Activated naive CD4-positive, alpha-beta T cell treated with anti-CD3 and anti-CD28 coated beads, Interleukin-2, amount 50 U/mL, for 16 hours (primary cell): ENCODE measurements at regions not wholly inside any gene's neighbourhood (a gene's known extent, or its start where the extent isn't known, plus 50 kb on each side); places are given as distances from the start of the nearest gene placed in this dataset.
"Not testable (repeated sequence)": the region's sequence is repeated elsewhere in the genome, so short reads cannot be mapped to it uniquely, and the experiment has no call there.

Experiments used
- DNase-seq: peaks from one replicate; pipeline ENCODE4 v3.0.0-alpha.2; 2020

DNA sequence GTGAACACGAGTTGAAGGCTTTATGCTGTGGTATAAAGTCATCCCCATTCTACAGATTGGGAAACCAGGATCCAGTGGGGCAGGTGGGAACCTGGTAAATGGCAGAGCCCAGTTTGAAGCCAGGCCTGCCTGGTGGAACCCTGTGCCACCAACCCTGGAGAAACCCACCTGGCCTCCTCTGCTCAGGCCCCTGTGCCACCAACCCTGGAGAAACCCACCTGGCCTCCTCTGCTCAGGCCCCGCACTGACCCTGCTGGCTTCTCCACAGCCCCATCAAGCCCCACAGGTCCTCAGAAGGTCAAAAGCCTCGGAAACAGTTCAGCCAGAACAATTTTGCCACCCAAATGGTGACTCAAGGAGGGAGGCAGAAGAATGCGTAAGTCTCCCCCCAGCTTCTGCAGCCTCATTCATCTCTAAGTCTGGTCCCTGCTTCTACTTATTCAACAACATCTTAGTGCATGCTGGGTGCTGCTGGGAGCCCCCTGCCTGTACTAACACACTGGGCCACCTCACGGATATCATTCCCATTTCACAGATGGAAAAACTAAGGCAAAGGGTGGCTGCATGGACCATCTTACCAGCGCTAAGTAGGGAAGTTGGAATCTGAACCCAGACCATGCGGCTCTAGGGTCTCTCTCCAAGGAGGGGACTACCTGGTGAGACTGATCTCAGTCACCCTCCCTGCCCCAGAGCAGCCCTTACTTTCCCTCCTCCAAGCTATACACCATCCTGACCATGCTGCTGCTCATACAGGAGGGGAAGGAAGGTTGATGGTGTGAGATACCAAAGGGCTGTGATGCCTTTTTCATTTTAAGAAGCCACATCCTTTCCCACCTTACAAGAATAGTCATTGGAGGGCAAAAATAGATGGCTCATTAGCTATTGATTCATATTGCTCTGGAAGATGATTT is 93.7 kb upstream of the ID2 start:
- no peak for DNase-seq

DNA sequence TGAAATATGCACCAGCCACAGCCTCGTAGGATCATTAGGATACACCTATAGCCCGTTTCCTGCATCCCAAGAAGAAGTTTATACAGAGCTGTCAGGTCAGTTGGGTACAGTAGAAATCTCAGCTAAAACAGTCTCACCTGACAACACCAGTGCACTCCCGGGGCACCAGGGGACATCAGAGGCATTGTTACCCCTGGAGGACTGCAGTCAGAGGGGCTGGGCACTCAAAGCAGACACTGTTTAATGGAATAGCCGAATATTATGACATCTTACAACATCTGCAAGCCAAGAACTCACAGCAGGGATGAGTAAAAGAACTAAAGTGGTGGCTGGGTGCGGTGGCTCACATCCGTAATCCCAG is 93.0 kb upstream of the ID2 start:
- no peak for DNase-seq

DNA sequence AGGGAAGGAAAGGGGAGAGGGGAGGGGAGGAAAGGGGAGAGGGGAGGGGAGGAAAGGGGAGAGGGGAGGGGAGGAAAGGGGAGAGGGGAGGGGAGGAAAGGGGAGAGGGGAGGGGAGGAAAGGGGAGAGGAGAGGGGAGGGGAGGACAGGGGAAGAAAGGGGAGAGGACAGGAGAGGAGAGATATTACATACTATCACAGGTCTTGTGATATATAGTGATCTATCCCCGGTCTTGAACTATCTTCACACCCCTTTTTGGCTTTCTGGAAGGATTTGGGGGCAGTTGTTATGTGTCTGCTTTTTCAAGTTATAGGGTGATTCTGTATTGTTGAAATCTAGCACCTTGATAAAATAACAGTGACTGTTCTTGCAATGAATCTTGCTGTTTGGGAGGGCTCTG is 92.1 kb upstream of the ID2 start:
- no peak for DNase-seq

DNA sequence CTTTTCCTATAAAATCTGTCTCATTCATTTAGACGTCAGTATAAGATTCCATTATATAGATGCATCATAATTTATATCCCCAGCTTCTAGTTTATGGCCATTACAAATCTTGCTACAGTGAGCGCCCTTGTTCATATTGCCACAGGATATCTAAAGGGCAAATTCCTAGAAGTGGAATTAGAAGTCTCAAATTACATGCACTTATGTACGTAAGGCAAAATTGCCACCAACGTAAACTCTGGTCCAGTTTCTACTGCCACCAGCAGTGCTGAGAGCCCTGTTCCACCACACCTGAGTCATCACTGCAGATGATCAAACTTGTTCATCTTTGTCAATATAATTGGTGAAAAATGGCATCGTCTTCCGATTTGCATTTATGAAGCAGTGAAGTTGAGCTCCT is 90.9 kb upstream of the ID2 start:
- DNase-seq: no peak

DNA sequence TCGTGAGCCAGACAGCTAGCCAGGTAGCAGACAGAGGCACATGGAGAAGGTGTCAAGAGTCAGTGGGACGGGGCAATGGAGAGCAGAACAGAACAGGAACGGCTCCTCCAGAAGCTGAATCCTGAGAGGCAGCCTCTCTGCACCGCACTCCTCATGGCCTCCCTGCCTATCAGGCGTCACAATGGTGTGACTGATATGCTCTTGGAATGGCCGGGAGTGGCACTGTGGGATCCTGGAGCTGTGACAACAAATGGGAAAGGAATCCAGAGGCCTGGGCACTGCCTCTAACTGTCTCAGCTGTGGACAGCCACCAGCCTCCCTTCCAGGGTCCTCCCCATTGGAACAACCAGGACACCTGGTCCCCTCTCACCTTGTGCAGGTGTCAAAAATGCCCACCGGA is 89.1 kb upstream of the ID2 start:
- DNase-seq: no peak

DNA sequence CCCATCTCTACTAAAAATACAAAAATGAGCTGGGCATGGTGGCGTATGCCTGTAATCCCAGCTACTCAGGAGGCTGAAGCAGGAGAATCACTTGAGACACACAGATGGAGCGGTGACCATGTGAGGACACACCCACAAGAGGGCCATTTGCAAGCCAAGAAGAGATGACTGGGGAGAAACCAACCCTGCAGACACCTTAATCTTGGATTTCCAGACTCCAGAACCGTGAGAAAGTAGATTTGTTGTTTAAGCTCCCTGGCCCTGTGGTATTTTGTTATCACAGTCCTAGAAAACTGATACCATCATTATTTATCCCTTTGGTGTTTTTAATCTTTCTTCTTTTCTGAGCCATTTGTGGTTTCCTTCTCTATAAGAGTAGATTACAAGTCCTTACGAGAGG is 88.6 kb upstream of the ID2 start:
- DNase-seq: no peak

DNA sequence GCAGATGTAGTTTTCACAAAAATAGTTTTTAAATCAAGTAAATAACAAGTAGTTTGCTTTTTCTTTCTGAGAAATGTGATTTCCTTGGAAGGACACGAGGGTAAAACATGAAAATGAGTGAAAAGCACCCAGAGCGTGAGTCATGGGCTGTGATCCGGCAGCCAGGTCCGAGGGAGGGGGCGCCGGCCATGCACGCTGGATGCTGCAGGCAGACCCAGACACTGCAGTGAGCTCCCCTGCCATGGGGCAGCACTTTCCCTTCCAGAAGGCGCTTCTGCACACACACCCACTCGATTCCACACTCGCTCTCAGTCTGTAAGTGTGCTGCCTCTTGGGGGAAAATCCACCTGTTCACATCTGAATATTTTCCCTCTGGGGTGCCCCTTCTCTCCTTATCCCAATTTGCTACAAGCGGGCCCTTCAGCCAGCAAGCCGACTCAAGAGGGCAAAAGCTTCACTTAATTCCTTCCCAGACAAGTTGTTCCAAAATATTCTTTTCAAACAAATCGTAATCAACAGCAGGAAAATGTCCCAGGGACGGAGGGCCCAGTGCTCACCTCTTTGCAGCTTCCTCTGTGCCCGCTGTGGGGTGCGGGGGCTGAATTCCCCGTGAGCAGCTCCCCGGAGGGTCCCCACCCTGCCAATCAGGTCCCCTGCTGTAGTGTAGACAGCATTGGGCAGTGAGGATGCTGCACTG is 87.0 kb upstream of the ID2 start:
- no peak for DNase-seq

DNA sequence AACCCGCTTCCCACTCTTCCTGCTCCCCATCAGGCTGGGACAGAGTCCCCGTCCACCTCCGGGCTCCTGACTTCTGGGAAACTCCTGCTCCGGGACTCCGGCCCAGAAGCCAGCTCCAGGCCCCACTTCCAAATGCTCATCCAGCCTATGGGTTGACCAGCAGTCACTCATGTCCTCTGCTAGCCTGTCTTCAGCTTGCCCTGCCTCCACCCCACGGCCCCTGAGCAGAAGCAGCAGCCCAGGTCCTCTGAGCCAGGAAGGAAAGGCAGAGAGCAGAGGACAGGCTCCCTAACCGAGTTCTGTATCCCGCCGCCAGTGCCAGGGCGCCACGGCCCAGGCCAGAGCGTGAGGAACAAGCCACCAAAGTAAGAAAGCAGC is 86.4 kb upstream of the ID2 start:
- no peak for DNase-seq

DNA sequence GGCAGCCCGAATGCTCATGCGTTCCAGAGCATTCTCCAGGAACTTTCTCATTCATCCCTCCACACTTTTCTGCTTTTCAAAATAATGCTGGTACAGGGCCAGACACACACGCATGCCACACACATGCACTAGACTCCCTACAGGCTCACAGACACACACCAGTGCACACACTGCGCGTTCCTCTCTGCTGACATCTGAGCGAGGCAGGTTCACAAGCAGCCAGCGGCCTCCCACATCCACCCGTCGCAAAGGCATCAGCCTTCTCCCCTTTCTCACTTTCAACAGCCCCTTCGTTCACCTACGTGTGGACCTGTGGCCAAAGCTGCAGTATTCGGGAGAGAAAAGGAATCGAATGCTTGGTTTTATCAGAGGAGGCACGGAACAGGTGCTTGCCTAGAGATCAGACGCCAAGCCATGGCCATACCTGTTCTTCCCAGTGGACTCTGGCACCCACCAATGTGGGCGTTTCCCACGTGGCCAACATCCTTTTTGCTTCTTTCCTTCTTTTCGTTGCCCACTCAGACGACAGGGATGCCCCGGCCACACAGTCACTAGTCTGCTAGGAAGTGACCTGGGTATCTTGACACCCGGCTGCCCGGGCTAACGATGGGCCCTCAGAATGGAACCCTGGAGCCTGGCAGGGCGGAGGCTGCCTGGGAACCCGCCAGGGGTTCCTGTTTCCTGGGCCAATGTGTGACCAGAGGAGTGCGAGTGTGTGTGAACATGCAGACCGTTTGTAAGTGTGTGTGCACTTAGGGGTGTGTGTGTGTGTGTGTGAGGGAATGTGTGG is 85.8 kb upstream of the ID2 start:
- no peak for DNase-seq

DNA sequence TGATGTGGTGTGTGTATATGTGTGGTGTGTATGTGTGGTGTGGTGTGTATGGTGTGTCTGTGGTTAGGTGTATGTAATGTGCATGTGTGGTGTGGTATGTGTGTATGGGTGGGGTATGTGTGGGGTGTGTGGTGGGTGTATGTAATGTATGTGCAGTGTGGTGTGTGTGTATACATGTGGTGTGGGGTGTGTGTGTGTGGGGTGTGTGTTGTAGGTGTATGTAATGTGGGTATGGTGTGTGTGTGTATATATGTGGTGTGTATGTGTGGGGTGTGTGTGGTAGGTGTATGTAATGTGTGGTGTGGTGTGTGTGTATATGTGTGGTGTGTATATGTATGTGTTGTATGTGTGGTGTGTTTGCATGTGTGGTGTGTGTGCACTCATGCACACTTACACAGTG is 84.8 kb upstream of the ID2 start:
- DNase-seq: no peak

DNA sequence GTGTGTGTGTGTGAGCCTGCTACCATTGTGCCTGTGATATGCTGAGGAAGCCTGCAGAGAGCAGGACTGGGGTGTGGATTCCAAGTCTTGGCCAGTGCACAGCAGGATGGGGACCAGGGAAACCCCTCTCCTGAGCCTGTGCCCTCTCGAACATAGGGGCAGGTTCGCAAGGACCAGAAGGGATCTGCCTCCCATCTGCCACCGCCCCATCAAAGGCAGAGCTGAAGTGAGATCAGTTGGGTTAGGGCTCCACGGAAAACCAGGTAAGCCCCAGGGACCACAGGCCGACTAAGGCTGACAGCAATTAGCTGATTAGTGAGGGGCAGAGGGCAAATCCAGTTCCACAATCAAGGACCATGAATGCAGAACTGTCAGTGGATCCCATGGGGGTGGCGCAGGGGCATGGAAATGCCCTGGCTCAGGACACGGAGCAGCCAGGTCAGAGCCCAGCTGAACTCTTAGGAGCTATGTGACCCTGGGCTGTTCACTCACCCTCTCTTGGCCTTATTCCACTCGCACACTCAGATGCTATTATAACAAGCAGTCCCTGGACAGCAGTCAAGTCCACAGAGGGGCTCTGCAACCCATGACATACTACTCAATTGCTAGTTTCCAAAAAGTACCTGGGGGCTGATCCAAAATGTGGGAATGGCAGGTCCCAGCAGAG is 84.2 kb upstream of the ID2 start:
- no peak for DNase-seq

DNA sequence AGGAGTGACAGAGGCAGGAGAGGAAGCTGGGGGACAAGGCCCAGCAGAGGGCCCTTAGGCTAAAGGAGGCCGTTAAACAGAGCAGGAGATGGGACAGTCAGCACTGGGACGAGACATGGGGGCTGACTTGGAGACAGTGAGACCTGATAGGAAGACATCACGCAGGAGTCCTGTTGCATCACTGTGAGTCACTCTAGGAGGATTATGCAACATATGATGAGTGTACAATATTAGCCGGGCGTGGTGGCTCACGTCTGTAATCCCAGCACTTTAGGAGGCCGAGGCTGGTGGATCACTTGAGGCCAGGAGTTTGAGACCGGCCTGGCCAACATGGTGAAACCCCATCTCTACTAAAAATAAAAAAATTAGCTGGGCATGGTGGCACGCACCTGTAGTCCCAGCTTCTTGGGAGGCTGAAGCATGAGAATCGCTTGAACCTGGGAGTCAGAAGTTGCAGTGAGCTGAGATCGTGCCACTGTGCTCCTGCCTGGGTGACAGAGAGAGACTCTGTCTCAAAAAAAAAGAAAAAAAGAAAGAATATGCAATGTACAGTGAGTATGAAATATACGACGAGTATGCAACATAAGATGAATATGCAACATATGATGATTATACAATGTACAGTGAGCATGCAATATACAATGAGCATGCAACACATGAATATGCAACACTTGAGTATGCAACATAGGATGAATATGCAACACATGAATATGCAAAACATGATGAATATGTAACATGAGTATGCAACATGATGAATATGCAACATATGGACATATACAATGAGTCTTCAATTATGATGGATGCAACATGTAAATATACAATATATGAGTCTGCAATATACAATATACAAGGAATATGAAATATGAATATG is 83.3 kb upstream of the ID2 start:
- no peak for DNase-seq

DNA sequence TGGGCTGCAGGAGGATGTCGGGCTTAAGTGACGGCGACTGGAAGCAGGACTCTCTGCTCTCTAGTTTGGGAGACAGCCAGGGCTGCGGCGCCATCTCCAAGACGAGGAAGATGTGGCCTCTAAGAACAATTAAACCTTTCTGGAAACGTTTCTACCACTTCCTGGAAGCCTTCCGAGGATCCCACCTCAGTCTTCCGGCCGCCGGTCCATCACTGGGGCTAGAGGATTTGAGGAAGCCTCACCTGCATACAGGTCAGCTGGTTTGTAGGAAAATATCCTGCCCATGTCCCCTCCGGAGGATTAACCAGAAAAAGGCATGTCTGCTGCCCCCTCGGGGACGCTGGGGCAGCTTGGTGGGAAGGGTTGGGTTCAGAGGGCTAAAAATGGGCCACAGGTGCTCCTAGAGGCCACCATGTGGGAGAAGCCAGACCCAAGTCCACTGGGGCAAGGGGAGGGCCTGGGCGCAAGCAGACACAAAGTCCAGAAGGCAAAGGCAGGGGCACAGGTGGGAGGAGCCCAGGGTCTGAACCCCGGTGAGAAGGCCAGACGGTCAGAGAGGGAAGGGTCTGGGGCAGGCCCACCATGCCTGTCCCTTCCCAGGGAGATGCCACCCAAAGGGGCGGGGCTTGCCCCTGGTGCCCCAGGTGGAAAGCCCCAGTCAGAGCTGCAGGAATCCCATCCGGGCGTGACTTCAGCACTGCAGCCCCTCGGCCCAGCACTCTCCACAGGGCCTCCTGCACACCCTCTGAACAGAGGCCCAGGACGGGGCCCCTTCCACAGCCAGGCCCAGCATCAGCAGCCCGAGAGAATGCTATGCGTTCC is 82.2 kb upstream of the ID2 start:
- DNase-seq: no peak

DNA sequence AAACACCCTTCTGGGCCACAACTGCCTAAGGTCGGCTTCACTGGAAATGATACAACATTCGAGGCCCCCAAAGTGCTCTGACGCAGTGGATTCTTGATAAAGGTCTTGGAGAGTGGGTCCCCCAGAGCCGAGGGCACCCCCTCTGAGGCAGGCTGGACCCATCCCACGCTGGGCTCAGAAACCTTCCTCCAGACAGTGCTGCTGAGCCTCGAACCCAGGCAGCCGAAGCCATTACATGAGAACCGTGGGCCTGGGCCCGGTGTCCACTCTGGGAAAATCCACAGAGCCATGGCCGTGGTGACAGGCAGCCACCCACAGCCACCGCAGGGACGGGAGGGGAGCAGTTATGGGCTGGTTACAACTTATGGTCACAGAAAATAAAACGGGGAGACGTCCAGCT is 81.4 kb upstream of the ID2 start:
- DNase-seq: no peak

DNA sequence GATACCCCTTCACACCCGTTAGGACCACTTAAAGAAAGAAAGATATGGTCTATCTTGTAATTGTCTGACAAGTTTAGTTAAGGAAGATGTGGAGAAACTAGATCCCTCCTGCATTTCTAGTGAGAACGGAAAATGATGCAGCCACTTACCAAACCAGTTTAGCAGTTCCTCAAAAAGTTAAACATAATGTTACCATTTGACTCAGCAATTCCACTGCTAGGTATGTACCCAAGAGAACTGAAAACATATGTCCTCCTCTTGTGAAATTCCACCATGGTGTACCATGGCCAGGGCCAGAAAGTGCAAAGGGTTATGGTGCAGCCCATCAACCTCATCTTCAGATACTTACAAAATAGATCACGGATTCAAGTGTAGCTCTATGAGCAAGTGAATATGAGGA is 79.0 kb upstream of the ID2 start:
- no peak for DNase-seq

DNA sequence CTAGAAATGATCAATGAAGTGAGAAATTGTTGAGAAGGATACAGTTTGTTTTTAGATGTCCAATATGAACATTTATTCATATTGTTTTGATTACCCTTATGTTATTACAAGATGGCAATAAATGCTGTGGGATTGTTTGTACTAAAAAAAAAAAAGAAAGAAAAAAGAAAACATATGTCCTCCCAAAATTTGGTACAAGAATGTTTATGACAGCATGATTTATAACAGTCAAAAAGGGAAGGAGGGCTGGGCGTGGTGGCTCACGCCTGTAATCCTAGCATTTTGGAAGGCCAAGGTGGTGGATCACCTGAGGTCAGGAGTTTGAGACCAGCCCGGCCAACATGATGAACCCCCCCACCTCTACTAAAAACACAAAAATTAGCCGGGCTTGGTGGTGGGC is 78.5 kb upstream of the ID2 start:
- DNase-seq: not testable (repeated sequence)

DNA sequence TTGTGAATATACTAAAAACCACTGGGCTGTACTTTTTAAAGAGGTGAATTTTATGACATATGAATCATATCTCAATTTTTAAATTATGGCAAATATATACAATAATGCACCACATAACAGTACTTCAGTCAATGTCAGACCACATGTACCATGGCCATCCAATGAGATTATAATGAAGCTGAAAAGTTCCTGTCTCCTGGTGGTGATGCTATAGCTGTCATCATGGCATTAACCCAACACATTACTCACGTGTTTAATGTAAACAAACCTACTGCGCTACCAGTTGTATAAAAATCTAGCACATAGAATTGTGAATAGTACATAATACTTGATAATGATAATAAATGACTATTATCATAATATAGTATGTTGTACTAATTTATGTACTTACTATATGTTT is 77.6 kb upstream of the ID2 start:
- DNase-seq: no peak

DNA sequence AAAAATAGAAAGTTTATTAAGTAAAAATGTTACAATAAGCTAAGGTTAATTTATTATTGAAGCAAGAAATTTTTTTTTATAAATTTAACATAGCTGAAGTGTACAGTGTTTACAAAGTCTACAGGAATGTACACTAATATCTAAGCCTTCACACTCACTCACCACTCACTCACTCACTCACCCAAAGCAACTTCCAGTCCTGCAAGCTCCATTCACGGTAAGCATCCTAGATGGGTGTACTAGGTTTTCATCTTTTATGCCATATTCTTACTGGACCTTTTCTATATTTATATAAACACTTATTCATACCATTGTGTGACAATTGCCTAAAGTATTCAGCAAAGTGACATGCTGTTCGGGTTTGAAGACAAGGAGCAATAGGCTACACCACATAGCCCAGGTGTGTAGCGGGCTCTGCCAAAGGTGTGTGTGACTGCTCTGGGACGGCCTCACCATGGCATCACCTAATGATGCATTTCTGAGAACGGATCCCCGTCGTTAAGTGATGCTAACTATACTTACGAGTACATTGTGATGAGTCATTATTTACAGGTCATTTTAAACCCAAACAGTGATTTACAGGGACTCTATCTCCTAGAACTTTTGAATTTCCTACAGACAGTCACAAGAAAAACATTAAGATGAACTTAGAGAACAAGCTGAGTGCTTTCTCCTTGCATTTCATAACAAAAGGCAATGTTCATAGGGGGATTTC is 76.3 kb upstream of the ID2 start:
- DNase-seq: no peak

DNA sequence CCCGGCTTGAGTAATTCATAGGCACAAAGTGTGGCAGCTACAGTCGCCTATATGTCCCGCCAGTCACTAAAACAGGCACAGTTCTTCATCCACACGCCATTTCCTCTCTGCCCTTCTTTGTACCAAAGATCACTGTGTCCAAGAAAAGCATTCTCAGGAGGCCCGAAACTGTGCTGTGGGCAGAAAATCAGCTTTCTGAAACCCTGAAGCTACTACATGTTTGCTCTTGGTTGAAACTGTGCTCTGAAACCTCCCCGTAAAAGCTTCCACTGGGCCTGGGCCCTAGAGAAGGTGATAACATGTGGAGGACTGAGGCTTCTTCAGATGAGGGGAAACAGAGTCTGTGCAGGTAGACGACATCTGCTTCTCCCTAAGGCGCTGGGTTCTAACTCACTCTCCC is 75.6 kb upstream of the ID2 start:
- DNase-seq: no peak

DNA sequence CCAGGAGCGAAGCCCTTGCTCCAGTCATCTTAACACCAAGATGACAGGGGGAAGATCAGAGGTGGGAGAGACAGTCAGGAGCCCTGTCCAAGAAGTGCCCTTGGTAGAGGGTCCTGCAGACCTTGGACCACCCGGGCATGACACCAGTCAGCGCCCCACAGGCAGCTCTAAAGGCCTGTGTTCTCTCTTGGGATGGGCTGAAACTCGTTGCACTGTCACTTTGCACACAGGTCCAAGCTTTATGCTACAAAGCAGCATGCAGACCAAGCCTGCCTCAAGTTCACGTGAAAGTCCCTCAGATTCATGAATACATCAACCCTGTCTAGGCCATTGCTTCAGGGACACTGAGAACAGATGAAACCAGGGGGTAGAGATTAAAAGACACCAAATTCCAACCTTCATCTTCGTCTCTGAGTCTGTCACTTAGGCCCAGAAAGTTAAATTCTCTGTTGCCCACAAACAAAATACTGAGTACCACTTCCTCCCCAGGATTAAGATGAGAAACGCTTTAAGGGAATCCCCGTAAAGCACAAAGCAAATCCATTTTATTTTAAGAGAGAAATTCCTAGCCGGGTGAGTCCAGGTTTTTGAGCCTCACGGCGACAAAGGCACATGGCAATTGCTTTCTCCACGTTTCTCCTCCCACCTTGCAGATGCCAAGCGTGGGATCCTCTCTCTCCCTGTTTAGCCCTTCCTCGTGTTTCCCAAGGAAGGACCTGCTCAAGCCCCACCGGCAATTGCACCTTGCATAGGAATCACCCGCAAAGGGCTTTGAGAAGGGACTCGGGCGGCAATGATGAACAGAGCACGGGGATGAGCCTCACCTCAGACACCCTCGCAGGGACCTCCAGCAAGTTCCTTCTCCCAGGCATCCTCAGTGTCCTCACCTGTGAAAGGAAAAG is 75.0 kb upstream of the ID2 start:
- DNase-seq: no peak
